ENCODE measurements at regions not wholly inside any gene's neighbourhood (a gene's known extent, or its start where the extent isn't known, plus 50 kb on each side); places are given as distances from the start of the nearest gene placed in this dataset.

GRCh38 chr2:163887182-163887581, 151.4 kb upstream of the FIGN start:
- no peak overlapping the region for H4K8ac ChIP-seq (ENCODE audit: extremely low read depth, insufficient read depth, low read length)
- H4K5ac ChIP-seq (ENCODE audit: insufficient read length, low read depth, low read length) = no peak overlapping the region
- H2BK20ac ChIP-seq (ENCODE audit: low read length) = no peak overlapping the region
- no peaks in the 10 kb centered on the region for H4K20me1 ChIP-seq (replicated peaks in 1 of 2; ENCODE audit: control insufficient read depth in 1 of 2, insufficient read depth in 2 of 2, low read length in 2 of 2)
- no peak for TF ChIP-seq POLR2AphosphoS5 (IDR thresholded peaks at IDR 0.05; ENCODE audit: low read depth, low read length)
- no peak for TF ChIP-seq SIN3A (conservative IDR thresholded peaks at IDR 0.05 in 1 of 2, IDR thresholded peaks at IDR 0.05 in 1 of 2; ENCODE audit: low read depth in 1 of 2, low read length in 2 of 2)
- peaks cover under 1 to 3% of the 10 kb centered on the region in 2 experiments; a peak in 1 of 4 replicates for H3K9me3 ChIP-seq (ENCODE audit: insufficient read depth in 2 of 2, low read depth in 1 of 2, low read length in 1 of 2)
- H4K91ac ChIP-seq (replicated peaks; ENCODE audit: insufficient read length, low read length) = no peak overlapping the region
- no peak overlapping the region for H2AFZ ChIP-seq (ENCODE audit: low read length)
- no peak overlapping the region for H3K23ac ChIP-seq (ENCODE audit: insufficient read length)
- no peaks in the 10 kb centered on the region for H3K23me2 ChIP-seq (ENCODE audit: low read depth, low read length)
- no peak overlapping the region for H2BK15ac ChIP-seq (ENCODE audit: low read length)
- H3K4me1 ChIP-seq (replicated peaks in 1 of 4; ENCODE audit: control insufficient read depth in 3 of 4, insufficient read depth in 4 of 4, low read length in 3 of 4) = no peaks in the 10 kb centered on the region
- no peak overlapping the region for H3K4me2 ChIP-seq (ENCODE audit: insufficient read depth in 1 of 2, low read depth in 2 of 2, low read length in 2 of 2)
- H2BK12ac ChIP-seq (ENCODE audit: low read depth, low read length) = no peak overlapping the region
- H3K79me2 ChIP-seq (ENCODE audit: control insufficient read depth in 1 of 2, insufficient read depth in 2 of 2, low read length in 2 of 2) = no peaks in the 10 kb centered on the region
- DNase-seq (ENCODE audit: low read depth in 1 of 2, low spot score in 2 of 2) (no peak), FAIRE-seq (no peak)
- H2BK5ac ChIP-seq (ENCODE audit: low read depth, low read length) = no peak overlapping the region
- no peaks in the 10 kb centered on the region for H3K36me3 ChIP-seq (ENCODE audit: control insufficient read depth in 2 of 4, insufficient read depth in 4 of 4, low read length in 3 of 4)
- H3K9ac ChIP-seq (replicated peaks in 1 of 4; ENCODE audit: extremely low read depth in 1 of 4, low read depth in 3 of 4, low read length in 3 of 4) = no peak overlapping the region
- H3K27me3 ChIP-seq (replicated peaks in 1 of 4; ENCODE audit: control insufficient read depth in 3 of 4, extremely low read depth in 1 of 4, insufficient read depth in 3 of 4, low read length in 3 of 4) = no peaks in the 10 kb centered on the region
- H2AK5ac ChIP-seq (ENCODE audit: low read depth, low read length) = no peak overlapping the region
- no peak overlapping the region for H2BK120ac ChIP-seq (replicated peaks; ENCODE audit: low read depth, low read length)
- H3K4ac ChIP-seq (replicated peaks; ENCODE audit: insufficient read length, low read depth, low read length) = no peak overlapping the region
- no peak overlapping the region for H3K4me3 ChIP-seq (ENCODE audit: extremely low read depth in 1 of 4, insufficient read depth in 2 of 4, low read depth in 3 of 4, low read length in 4 of 4)
- ChIA-PET POLR2A (ENCODE audit: partially characterized antibody) (no interaction called here), CTCF (ENCODE audit: partially characterized antibody) (interaction anchor here (0.6 to 4.9 kb wide), 9 partner anchors 8 to 657 kb away, joined by 3 to 35 read pairs (median 3); no protein-coding TSS in a partner anchor)
- no peaks in the 10 kb centered on the region for H3K79me1 ChIP-seq (ENCODE audit: low read depth, low read length)
- H3K27ac ChIP-seq (ENCODE audit: low read depth, low read length) = no peak overlapping the region
- no peak overlapping the region for H3K18ac ChIP-seq (ENCODE audit: extremely low read depth, low read length)
- H3K56ac ChIP-seq (replicated peaks; ENCODE audit: insufficient read length, low read depth, low read length) = no peak overlapping the region
- no peak overlapping the region for H3K14ac ChIP-seq (ENCODE audit: insufficient read length)

Data from H1 (cell line).